OCI-LY1 (cell line): ENCODE measurements at regions not wholly inside any gene's neighbourhood (a gene's known extent, or its start where the extent isn't known, plus 50 kb on each side); places are given as distances from the start of the nearest gene placed in this dataset.

Source experiments
- EZH2 ChIP-seq: fragments of 200-600 bp; sonication (generic), shearing (Covaris generic); IDR thresholded peaks from 2 replicates; pipeline ENCODE4 v1.8.0; 2017; ENCODE audit warnings: borderline replicate concordance, mixed run types, mild to moderate bottlenecking, antibody characterized with exemption, low read length, moderate library complexity, mixed read lengths
- TF ChIP-seq, protein P1 (sequence below): fragments of 200-600 bp; sonication (generic), shearing (Covaris generic); IDR thresholded peaks from 2 replicates; pipeline ENCODE4 v1.5.1; 2017; ENCODE audit warnings: mild to moderate bottlenecking, antibody characterized with exemption, low read length, moderate library complexity, mixed read lengths

DNA sequence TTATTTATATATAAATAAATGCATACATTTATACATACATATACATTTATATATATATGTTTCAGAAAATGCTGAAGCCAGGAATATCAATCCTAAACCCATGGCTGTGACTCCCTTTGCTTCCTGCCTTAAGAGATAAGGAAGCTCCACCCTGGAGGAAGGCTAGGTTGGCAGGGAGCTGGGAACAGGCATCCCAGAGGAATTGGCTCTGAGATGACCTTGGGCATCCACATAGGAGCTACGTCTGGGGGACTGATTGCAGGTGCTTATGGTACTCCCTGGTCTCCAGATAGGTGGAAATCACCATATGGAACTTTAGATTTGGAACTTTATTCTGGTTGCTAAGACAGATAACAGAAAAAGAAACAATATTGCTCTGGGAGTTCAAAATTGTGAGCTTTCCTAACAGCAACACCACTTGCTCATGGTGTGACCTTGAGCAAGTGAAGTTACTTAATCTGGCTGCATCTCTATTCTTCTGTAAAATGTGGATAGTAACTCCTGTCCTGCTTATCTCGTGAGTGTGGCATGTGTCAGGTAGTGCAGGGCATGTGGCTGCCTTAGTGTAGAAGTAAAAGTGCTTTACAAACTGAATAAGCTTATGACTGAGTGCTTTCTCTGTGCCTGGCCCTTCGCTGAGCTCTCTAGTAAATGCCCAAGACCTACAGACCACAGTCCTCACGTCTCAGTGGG, 341.0 kb downstream of the MEIS1 start:
- TF ChIP-seq, protein P1, sequence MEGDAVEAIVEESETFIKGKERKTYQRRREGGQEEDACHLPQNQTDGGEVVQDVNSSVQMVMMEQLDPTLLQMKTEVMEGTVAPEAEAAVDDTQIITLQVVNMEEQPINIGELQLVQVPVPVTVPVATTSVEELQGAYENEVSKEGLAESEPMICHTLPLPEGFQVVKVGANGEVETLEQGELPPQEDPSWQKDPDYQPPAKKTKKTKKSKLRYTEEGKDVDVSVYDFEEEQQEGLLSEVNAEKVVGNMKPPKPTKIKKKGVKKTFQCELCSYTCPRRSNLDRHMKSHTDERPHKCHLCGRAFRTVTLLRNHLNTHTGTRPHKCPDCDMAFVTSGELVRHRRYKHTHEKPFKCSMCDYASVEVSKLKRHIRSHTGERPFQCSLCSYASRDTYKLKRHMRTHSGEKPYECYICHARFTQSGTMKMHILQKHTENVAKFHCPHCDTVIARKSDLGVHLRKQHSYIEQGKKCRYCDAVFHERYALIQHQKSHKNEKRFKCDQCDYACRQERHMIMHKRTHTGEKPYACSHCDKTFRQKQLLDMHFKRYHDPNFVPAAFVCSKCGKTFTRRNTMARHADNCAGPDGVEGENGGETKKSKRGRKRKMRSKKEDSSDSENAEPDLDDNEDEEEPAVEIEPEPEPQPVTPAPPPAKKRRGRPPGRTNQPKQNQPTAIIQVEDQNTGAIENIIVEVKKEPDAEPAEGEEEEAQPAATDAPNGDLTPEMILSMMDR, result no peak
- TF ChIP-seq EZH2, result no peak
